GM18873 (cell line): ENCODE measurements at regions not wholly inside any gene's neighbourhood (a gene's known extent, or its start where the extent isn't known, plus 50 kb on each side); places are given as distances from the start of the nearest gene placed in this dataset.

ENCODE experiments used
- ATAC-seq: cut with Tn5 transposase; IDR thresholded peaks from one replicate; pipeline ENCODE4 v1.9.1; 2021; ENCODE audit warnings: mild to moderate bottlenecking, moderate library complexity, moderate number of reproducible peaks; ENCODE audit not compliant: unreplicated experiment, low FRiP score

GRCh38 chr10:111767661-111768060, 415.9 kb downstream of the GPAM start:
- ATAC-seq, result no peak

DNA sequence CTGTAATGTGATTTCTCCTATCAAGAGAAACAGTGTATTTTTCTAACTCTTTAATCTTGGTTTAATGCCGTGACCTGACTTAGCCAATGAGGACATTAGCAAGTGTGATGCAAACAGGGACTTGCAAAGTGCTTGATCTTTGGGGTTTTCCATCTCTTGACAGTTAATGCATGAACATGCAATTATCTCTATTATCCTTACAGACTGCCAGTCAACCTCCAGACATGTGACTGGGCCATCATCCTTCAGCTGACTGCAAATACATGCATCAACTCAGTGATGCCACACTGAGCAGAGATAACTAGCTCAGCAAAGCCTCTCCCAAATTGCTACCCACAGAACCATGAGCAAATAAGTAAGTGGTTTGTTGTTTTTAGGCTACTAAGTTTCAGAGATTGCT, 409.6 kb downstream of the GPAM start:
- ATAC-seq, result no peak

GRCh38 chr10:111774486-111774885, 409.1 kb downstream of the GPAM start:
- no peak for ATAC-seq

DNA sequence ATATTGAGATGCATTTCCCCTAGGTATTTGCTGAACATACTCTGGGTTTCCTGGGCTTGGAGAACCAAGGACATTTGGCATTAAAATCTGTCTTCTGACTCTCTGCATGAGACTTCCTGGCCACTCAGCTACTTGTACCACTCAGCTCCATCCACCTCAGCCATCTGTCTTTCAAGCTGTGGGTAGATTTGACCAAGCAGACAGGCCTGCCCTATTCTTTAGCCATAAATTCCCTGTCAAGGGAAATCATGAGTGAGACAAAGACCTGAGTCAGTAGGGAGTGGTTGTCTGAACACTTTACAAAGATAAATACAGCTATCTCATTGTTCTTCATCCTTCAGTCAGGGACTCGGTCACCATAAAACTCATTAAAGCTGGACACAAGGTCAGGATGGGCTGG, 399.1 kb downstream of the GPAM start:
- no peak for ATAC-seq

DNA sequence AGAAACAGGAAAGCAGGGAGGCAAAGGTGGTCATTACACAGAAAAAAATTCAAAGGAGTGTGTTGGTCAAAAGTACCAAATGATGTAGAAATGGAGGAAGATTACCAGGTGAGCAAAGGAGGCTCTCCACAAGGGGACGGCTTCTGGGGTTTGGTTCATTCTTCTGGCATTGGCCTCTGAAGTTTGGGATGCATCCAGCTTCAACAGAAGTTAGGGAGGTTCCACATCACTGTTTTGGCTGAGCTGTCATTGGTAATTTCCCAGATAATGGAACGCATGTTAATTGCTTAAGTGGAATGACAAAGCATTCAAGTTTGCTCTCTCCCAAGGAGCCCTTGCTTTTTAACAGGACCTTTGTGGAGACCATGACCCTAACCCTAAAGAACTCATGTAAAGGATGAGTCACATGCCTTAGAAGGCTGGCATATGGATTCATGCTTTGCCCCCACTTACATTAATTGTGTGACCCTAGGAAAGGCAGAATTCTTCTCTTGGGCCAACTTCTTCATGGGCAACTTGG, 398.6 kb downstream of the GPAM start:
- no peak for ATAC-seq

DNA sequence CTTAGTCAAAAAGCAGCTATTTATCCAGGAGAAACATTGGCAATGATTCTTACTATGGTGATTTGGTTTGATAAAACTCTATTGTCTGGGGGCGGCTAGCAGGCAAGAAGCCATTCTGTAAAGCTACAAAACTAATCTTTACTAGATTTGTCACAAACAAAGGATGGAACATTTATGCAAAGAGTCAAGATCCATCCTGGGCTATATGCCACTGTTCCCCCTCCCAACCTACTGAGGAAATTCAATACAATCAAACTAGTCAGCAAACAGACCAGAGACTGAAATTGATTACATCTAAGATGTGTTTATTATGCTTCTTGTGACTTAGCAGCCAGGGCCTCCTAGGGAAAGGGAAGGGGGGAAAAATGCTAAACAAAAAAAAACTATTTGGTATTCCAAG, 397.6 kb downstream of the GPAM start:
- no peak for ATAC-seq

DNA sequence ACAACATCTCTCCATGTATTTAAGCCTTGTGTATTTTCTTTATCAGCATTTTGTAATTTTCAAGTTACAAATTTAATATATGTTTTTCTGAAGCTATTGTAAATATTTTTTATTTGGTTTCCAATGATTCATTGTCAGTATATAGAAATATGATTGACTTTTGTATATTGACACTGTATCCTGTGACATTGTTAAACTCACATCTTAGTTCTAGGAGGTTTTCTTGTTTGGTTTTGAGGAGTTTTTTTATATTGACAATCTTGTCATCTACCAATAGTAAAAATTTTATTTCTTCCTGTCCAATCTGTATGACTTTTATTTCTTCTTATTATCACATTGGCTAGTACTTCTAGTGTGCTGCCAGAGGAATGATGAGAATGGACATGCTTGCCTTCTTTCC, 393.7 kb downstream of the GPAM start:
- no peak for ATAC-seq

- ATAC-seq, result no peak
Measured at GRCh38 chr10:111801841-111802240, 381.7 kb downstream of the GPAM start.

DNA sequence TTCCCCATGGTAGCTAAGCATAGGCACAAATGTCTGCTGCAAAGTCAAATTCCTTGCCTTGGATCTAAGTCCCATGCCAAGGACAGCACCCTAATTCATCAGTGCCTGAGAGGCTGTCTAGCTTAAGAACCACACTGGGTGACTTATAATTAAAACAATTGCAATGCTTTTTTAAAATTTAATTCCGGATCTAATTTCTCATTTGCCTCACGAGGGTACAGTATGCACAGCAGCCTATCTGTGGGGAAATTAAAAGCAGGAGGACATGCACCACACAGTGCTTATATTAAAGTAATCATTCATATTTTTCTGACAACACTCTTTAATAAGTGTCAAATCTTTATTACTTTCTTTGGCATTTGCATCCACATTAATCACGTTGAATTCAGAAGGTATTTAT, 378.8 kb downstream of the GPAM start:
- ATAC-seq, result no peak

GRCh38 chr10:111811517-111811916, 372.0 kb downstream of the GPAM start:
- no peak for ATAC-seq

GRCh38 chr10:111820471-111820870, 363.1 kb downstream of the GPAM start:
- ATAC-seq, result no peak

- no peak for ATAC-seq
Measured at GRCh38 chr10:111821871-111822270, 361.7 kb downstream of the GPAM start.

DNA sequence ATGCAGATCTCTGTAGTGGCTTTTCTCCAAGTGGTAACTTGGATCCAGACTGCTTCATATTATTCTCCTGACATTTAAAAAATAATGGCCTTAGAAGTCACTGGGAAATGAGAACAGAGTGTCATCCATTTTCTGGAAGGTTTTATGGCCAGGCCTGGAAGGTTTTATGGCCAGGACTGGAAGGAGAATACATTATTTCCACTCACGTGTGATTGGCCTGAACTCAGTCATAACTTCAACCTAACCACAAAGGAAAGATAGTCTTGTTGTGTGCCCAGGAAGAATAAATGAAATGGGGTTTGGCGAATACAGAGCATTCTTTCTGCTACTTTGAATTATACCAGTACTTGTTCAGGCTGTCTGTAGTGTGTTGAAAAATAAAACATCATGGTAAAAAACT, 360.9 kb downstream of the GPAM start:
- ATAC-seq, result no peak

DNA sequence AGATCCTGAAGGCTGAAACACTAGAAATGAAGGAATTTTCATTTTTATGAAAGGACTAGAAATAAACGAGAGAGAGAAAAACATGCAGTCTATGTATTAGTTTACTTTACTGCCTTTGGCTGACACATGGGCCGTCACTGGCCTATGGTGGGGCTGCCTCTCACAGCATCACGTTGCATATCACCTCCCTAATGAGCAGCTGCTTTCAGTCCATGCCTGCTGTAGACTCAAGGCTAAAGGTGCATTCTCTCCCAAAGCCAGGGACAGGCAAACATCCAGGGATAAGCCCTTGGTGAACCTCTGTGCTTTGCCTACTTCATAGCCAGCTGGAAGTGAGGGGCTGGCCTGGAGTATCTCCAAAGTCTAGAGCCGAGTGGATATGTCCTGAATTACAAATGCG, 359.4 kb downstream of the GPAM start:
- no peak for ATAC-seq

GRCh38 chr10:111830359-111830758, 353.2 kb downstream of the GPAM start:
- ATAC-seq, result no peak

DNA sequence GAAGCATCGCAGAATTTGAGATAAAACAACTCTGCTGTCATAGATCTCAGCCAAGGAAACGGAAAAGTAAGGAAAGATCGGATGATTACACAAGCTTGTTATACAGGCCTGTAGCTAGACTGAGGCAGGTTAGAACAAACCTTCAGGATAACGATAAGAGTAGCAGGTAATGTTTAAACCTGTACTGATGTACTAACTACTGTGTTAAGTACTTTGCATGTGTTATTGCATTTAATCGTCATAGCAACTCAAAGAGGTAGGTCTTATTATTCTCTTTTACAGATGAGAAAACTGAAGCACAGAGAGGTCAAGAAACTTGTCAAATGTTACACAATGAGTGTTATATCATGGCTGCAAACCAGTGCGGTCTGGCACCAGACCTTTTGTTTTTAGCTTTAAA, 352.5 kb downstream of the GPAM start:
- no peak for ATAC-seq

- no peak for ATAC-seq
Measured at GRCh38 chr10:111833251-111833650, 350.3 kb downstream of the GPAM start.

GRCh38 chr10:111835574-111835973, 348.0 kb downstream of the GPAM start:
- no peak for ATAC-seq

DNA sequence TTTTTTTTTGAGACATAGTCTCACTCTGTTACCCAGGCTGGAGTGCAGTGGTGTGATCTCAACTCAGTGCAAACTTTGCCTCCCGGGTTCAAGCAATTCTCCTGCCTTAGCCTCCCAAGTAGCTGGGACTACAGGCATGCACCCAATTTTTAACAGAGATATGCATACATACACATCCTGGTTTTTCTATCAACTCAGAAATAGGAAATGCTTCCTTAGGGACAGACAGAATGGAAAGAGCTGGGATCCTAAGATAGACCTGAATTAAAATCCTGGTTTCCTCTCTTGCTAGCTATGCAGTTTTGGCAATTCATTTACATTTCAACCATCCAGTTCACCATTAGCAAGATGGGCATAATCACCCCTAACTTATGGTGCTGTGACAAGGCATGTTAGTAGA, 347.5 kb downstream of the GPAM start:
- ATAC-seq, result no peak

DNA sequence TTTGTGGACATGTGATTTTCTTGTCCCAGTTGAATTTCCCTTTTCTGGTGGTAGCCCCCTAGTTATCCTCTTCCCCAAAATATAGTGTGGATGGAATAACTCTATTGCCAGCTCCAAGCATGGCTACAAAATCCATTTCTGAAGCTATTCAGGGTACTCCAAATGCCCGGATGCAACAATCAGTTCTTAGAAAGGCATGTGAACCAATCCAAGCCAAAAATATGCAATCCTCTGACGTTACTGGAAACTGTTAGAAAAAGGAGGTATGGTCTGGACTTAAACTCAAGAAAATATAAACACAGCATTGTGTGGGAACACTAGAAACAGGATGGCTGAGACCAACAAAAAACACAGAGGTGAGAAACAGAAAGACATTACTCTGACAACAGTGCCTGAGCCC, 347.0 kb downstream of the GPAM start:
- no peak for ATAC-seq

DNA sequence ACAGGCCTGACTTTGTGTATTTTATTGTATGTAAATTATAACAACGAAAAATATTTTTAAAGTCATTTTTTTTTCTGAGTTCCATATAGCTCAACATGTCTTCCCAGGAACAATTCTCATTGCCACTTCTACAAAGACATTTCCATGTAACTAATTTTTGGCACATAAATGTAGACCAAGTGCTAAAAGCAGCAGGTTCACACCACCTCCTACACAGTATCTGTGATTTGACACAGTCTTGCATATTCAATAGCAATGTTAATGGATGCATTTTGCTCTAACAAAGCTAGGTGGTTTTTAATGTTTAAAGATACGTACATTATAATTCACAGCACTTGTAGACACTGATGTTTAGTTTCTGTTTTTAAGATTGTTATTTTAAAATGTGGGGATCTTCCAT, 346.5 kb downstream of the GPAM start:
- no peak for ATAC-seq

GRCh38 chr10:111837985-111838384, 345.6 kb downstream of the GPAM start:
- ATAC-seq, result no peak

GRCh38 chr10:111840546-111840945, 343.0 kb downstream of the GPAM start:
- no peak for ATAC-seq
